ENCODE measurements at regions not wholly inside any gene's neighbourhood (a gene's known extent, or its start where the extent isn't known, plus 50 kb on each side); places are given as distances from the start of the nearest gene placed in this dataset.
"Not testable (repeated sequence)": the region's sequence is repeated elsewhere in the genome, so short reads cannot be mapped to it uniquely, and the experiment has no call there.

DNA sequence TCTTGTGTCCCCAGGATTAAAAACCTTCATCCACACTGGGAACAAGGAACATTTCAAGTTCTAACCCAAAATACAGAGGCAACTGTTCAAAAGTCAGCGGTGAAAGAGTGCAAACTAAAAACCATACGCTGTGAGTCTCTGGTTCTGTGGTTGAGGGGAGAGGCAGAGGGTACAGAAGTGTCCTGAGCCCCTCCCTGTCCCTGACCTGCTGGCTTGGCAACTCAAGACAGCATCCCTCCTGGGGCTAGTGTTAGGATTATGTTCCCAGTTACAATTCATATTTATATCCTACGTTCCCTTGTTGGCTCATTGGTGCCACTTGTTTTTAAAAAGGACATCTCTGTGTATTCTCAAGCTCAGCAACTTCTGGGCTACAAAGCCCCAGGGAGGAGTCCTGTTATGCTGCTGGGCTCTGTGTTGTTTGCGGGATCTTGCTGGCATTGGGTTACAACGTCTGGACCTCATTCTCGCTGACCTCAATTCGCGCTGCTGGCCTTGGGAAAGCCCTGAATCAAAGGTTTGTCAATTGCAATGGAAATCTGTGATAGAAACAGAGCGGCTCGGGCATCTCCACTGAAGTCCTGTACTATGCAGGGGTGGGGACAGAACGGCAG lies 420.8 kb downstream of the FUT8 start:
- DNase-seq (ENCODE audit: insufficient read length, low spot score) (no peak), FAIRE-seq (no peak)

DNA sequence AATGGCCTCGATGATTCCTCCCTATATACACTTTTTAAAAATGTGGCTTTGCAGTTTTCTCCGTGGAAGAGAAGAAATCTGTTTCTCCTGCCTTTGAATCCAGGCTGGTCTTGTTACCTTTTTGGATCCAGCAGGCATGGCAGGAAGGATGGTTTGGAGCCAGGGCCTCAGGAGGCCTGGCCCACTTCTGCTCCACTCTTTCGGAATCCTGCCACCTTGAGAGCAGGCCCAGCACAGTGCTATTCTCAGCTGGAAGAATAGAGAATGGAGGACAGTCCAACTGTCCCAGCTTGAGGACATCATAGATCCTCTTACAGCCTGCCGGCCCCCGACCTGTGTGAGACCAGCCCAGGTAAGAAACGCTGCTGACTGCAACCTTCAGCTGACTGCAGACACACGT lies 421.5 kb downstream of the FUT8 start:
- no peak for FAIRE-seq
- DNase-seq (ENCODE audit: insufficient read length, low spot score): no peak

DNA sequence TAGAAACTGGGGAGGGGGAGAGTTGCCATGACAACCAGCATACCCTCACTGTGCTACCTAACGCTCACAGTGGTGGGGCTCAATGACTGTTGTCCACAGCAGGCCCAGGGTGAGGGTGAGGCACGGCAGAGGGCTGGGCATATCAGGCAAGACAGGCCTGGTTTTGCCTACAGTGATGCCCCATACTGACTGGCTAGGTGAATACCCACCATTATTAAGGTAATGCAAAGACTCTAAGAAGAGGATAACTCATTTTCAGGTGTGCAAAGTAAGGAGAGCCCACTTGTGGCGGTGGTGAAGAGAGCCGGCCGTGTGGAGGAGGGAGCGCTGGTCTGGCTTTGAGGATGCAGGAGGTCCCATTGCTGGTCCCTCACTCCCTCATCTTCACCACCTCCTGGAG lies 422.3 kb downstream of the FUT8 start:
- FAIRE-seq (no peak), DNase-seq (ENCODE audit: insufficient read length, low spot score) (no peak)

DNA sequence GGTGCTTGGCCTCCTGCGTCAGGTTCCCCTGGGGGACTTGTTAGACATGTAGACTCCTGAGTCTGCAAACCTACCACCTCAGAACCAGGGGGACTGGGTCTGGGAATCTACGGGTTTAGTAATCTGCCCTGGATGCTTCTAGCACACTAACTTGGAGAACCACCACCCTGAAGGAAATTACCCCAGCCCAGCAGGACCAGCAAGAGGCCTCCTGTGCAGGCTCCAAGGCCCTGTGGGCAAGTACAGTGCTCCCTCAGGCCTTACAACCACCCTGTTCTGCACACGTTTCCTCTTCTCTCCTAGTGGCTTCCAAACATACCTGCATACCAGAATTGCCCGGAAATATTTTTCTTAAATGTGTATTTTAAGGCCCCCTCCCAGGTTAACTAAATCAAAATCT lies 423.0 kb downstream of the FUT8 start:
- FAIRE-seq (no peak), DNase-seq (ENCODE audit: insufficient read length, low spot score) (no peak)

DNA sequence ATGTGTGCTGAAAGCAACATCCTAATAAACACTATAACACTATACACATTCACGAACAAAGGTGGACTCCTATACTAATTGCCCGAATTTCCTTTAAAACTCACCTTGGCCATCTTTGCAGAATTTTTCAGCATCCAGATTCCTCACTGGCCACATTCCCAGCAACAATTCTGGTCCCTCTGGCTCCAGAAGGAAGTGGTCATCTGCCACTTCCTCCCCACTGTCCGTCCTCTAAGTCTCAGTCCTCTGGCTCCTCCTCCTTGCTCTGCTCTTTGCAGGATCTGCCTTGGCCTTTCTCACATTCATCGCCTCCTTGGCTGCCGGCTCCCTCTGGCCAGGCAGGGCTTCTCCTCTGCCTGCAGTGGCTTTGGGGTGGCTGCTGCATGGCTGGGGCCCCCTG lies 426.0 kb downstream of the FUT8 start:
- FAIRE-seq: no peak
- DNase-seq (ENCODE audit: insufficient read length, low spot score): no peak

DNA sequence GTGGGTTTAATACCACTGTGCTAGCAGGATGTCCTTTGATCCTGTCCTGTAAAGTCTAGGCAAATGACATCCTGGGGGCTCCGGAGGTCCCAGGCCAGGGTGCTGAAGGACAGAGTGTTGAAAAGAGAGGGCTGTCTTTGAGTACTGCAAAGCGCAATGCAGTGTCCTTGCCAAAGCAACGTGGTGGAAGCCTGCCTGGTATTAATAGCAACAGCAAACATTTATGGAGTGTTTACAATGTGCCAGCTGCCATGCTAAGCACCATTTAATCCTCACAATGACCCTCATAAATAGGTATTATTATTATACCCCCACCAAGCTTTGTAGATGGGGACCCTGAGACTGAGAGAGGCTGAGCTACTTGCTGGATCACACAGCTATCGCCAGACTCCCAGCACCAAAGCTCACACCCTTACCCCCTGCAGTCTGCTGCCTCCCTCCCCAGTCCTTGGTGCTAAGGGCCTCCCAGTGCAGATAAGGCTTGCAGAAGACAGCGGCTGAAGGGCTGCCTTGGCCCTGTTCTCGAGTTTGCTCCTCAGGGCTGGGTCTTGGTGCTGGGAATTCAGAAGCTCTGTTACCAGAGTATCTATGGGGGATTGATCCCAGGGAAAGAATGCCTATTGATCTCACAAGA lies 427.7 kb downstream of the FUT8 start:
- DNase-seq (ENCODE audit: insufficient read length, low spot score) (no peak), FAIRE-seq (no peak)

DNA sequence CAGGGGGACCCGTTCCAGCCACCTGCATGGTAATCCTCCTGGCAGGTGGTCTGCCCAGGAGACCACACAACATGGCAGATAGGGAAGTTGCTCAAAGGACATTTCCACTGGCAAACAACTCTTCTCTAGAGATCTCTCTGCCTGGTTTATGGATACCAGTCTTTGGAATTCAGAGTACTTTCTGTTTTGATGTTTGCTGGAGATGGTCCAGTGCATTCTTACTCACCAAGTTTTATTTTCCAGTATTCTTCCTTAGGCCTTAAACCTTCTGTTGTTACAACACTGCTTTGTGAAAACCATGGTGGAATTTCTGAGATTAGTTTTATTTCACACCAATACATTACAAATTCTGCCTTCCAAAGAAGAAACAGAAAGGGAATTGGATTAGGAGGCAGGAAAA lies 428.3 kb downstream of the FUT8 start:
- FAIRE-seq: no peak
- DNase-seq (ENCODE audit: insufficient read length, low spot score): no peak

DNA sequence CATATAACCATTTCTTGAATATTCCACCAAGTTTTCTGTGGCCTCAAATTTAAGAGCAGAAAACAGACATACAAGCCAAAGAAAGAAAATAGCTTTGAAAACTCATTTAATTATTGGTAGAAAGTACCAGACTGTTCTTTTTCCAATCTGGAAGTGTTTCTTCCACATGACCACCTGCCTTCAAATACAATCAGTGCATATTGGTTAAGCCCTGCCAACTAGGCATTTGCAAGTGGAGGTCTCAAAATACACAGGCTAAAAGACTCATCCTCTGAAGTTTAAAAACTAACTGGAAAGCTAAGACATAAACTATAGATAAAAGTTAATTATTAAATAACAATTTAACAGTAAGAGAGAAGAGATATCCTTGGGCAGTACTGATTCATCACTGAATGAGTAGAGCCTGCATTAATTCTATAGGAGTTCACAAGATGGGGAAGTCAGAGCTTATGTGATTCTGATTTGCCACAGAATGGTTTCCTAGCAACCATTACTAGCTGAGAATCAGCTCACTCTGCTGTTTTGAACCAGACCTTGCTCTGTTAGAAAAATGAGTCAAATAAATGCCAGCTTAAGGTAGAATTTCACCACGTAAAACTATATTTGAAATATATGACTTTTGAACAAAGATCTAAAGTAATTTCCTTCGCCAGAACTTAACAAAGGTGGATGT lies 433.8 kb downstream of the FUT8 start:
- FAIRE-seq (no peak), DNase-seq (ENCODE audit: insufficient read length, low spot score) (no peak)

DNA sequence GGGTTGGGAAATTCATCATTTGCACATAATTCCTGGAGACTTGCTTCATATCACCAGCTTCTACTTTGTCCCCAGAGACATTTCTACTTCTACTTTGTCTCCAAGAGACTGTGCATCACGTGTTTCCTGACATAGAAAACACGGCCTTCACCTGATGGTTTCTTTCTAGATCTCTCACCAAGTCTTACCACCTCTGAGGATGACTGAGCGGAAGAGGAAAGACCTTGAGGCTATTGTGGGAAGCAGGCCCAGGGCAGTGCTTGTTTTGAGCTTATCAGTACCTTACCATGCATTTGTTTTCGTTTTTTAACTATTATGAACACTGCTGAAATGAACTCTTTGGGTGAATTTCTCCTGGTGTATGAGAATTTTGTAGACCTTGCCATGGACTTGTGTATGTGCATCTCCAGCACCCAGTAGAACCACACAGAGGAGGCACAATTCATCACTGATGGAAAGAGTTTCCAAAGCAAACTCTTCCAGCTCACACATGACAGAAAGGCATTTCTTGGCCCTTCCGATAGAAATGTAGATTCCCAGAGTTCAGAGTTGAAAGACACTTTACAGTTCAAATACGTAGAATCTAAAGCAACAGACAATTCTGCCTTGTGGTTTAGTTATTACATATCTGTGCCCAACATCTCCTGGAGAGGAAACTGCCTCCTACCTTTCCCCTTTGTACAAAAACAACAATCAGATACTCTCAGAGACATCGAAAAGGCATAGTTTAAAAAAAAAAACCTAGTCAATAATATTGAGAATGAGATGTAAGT lies 434.7 kb downstream of the FUT8 start:
- DNase-seq (ENCODE audit: insufficient read length, low spot score) (peak; percentile 35), FAIRE-seq (peak; percentile 75)

DNA sequence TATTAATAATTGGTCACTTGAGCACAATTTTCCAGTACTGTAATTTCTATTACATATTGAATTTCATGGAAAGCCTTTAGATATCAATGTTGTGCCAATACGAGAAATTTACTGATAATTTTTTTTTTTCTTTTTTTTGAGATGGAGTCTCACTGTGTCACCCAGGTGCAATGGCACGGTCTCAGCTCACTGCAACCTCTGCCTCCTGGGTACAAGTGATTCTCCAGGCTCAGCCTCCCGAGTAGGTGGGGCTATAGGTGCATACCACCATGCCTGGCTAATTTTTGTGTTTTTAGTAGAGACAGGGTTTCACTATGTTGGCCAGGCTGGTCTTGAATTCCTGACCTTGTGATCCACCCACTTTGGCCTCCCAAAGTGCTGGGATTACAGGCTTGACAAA lies 435.4 kb downstream of the FUT8 start:
- FAIRE-seq; DNase-seq (ENCODE audit: insufficient read length, low spot score): not testable (repeated sequence)

DNA sequence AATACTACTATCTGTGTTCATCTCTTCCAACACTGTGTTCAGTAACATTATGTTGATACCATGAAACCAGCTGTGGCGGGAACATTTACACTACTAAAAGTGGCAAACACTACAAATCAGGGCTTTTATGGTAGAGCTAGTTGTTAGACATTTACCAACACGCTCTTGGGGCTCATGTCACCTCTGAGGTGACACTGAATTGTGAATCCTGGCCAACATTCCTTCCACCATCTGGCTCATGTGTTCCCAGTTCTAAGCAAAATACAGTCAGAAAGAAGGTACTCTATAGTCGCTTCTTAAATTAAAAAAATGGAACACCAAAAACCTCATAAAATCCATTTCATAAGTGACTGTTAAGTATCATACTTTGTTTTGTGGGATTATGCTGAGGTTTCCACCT lies 436.6 kb downstream of the FUT8 start:
- DNase-seq (ENCODE audit: insufficient read length, low spot score) (no peak), FAIRE-seq (no peak)

DNA sequence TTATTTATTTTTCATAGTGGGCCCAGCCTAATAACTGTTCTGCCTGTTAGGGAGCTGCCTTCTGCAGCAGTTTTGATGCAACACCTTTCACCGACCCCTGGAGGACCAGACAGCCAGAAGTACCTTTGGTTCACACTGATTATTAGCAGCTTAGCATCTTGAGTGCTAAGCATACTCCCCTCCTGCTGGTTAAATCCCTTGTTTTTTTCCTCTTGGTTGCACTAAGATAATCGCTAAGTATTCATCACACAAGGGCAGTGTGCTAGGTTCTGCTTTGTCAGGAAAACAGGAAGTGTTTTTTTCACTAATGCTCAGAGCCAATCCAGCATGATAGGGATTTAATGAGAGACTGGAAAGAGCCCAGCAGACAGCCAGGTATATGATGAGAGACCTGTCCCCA lies 437.0 kb downstream of the FUT8 start:
- no peak for FAIRE-seq
- no peak for DNase-seq (ENCODE audit: insufficient read length, low spot score)

DNA sequence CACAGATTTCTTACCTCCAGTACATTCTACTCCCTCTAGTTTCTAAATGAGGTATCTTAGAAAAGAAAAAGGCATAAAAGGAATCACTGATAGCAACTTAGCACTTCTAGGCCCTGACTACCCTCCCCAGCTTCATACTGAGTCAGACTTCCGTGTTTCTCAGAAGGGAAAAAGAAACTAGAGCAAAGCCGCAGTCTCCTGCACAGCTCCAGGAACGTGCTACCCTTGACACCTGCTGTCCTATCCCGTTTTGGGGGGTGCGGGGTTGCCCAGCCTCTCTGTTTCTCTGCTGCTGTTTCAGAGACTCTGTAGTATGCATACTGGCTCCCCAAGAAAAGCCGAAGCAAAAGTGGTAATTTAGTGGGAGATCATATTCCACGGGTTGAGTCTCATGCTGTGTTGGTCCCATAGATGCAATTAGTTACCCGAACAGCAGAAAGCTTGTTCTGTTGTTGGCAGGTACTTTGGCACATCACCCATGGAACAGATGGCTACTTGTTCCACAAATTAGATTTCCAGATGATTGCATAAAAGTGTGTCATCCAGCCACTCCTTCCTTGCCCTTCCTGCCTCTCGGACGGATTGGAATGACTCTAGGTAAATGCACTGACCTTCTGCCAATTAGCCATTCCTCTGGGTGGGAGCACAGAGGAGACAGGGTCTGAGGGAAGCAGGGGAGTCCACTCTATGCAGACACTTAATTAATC lies 438.1 kb downstream of the FUT8 start:
- FAIRE-seq (no peak), DNase-seq (ENCODE audit: insufficient read length, low spot score) (no peak)

DNA sequence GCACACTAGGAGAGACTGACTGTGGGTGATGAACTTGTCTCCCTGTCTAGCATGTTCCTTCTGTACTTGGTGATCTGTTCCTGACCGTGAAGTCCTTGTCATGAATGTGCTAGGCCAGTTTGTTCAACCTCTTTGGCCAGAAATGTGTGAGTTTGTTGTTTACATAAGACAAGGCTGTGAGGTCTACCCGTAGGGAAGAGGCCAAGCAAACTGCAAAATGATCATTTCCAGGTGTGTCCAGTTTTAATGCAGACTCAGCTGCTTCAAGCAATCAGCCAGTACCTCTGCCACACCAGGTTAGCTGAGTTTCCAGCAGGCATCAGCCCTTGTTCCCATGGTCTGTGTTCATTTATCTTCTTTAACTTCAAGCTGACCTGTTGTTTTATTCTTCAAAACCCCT lies 440.2 kb downstream of the FUT8 start:
- no peak for FAIRE-seq
- DNase-seq (ENCODE audit: insufficient read length, low spot score): no peak

DNA sequence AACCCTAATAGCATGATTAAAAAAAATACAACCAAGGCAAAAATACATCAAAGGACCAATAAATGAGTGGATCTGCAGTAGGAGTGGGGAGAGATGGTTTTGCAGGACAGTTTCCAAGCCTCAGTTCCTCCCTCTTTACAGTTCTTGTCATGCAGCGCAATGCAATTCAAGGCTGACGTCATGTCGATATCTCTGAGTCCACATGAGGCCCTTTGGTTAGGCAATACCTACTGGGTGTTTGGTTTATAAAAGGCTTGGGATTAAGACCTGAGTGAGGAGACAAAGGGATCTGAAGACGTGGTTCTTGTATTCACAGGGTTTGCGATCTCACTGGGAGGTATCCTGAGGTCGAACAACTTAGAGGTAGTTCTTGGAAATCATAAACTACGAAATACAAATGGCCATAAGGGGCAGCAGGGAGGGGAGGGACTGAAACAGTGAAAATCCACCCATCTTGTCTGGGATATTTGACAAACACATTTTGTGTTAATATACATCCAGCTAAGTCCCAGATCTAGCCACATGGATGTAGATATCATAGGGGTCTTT lies 441.0 kb downstream of the FUT8 start:
- no peak for FAIRE-seq
- DNase-seq (ENCODE audit: insufficient read length, low spot score): no peak

DNA sequence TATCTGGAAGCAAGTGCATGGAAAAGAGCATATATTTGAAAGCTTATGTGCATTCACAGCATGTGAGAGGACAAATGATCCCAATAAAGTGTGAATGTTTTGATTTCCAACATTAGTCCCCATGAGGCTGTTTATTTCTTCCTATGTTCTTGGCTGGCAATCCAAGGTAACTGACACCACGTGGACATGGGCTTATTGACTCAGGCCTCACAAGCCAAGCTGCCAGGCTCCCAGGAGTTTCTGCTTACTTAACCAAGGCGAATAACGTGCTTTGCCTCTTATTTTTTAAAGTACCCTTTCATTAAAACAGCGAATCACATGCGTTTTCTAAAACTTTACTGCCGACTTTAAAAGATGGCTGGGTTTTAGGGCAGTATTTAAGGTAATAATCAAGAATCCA lies 441.7 kb downstream of the FUT8 start:
- DNase-seq (ENCODE audit: insufficient read length, low spot score): no peak
- FAIRE-seq: no peak

DNA sequence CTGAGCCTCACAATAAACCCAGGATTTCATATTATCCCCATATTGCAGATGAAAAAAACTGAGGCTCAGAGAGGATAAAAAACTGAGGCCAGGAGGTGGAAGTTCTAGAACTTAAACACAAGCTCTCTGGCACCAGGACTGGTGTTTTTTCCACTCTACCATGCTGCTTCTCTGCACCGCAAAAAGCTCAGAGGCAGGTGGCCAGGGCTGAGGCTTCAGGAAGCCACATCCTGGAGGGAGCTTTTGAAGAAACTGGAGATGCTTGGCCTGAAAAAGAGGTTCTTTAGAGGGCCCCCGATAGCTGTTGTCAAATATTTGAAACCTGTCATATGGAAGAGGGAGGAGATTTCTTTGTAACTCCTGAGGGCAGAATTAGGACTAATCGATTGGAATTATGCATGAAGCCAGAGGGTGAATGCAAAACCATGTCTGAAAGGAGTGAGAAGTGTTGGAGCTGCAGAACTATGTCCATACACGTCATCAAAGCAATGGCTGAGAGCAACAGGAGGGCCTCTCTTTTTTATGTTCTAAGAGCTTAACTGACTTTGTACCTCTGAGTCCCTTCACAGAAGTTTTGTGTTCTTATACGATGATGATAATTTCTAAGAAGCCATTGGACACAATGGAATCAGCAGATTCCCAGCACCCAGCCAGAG lies 448.6 kb downstream of the FUT8 start:
- no peak for FAIRE-seq
- DNase-seq (ENCODE audit: insufficient read length, low spot score): no peak

DNA sequence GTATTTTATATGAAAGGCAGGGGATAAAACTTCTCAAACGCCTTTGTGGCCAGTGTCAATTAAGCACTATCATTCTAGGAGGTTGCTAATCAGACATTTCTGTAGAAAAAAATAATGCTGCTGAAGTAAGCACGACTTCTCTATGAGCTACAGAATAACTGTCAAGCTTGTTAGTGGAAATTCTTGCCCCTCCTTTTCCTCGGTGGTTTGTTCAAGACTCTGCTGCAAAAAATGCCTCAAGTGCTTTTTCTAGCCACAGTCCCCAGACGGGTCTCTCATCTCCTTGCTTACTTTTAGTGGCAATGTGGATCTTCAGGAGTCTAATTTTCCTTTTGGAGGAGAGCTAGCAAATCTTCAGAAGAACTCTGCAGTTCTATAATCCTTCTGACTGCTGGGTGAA lies 452.0 kb downstream of the FUT8 start:
- FAIRE-seq (no peak), DNase-seq (ENCODE audit: insufficient read length, low spot score) (no peak)

DNA sequence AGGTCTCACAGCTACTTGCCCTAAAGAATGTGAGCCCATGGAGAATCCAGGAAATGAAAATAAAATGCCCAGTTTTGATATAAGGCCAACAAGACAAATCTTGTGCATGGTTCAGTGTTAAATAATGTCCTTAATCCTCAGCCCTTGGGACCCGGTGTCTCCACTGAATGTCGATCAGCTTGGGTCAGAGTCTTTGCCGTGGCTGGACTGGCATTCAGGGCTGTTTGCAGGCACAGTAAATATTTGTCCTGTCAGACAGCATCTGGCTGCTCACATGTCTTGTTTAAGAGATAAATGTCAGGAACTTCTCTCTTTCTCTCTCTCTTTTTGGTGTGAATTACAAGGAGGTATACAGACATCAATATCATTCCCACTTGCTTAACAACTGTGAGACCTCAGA lies 452.5 kb downstream of the FUT8 start:
- DNase-seq (ENCODE audit: insufficient read length, low spot score): no peak
- FAIRE-seq: no peak

DNA sequence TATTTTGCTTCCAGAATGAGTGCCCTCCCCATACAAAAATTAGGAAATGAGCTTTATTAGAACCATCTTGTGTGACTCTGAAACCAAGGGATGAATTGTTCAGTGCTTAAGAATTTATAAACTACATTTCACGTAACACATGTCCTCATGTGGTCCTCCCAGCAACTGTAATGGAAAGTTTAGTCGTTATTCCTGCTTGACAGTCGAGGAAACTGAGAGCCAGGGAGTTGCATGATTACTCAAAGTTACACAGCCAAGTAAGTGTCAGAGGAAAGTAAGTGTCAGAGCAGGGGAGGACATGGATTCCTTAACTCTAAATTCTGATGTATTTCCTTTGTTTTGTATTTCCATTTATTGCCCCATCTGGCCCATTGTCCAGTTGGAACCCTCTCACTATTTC lies 453.9 kb downstream of the FUT8 start:
- no peak for FAIRE-seq

More for the DNA sequence above, 453.9 kb downstream of the FUT8 start:
- no peak for DNase-seq (ENCODE audit: insufficient read length, low spot score)

Data from GM19239 (cell line).